ENCODE measurements at regions not wholly inside any gene's neighbourhood (a gene's known extent, or its start where the extent isn't known, plus 50 kb on each side); places are given as distances from the start of the nearest gene placed in this dataset.

DNA sequence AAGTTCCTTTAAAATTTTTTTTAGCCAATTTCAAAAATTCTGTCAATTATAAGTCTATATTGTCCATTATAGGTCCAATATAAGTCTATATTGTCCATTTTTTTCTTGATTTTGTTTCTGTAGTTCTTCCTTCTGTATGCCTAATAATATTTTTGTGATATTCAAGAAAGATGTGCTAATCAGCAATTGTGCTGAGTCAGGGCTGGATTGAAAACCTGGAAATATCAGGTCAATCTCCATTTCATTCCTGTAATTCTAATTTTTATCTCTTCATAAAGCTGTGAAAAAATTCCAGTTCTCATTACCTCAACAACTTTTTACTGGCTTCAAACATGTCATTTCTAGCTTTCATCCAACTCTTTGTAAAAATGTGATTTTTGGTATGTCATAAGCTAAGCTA, 353.7 kb downstream of the SLITRK6 start:
- no peaks in the 10 kb centered on the region for H3K9me3 Mint-ChIP-seq
- H3K27ac Mint-ChIP-seq, result no peak overlapping the region
- H3K27me3 Mint-ChIP-seq, result no peaks in the 10 kb centered on the region
- H3K4me1 Mint-ChIP-seq, result no peaks in the 10 kb centered on the region
- no peak for DNase-seq
- no peaks in the 10 kb centered on the region for H3K36me3 Mint-ChIP-seq
- H3K4me3 Mint-ChIP-seq, result no peak overlapping the region

DNA sequence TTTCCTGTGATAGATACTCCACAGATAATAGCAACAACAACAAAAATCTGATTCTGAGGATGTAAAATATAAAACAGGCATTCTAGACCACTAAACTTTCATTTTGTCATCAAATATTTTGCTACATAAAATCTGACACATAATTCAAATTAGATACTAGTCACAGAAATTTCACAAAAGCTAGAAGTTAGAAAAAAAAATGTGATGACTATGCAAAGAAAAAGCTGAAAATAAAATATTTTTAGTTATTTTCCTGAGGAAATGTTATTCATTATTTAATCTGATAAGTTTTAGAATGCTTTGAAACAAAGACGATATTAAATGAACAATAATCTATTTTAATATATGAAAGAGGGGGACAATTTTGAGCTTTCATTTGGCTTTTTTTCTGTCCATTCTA, 357.2 kb downstream of the SLITRK6 start:
- Mint-ChIP-seq H3K4me1 (no peaks in the 10 kb centered on the region), H3K36me3 (no peaks in the 10 kb centered on the region), H3K27ac (no peak overlapping the region), H3K27me3 (no peaks in the 10 kb centered on the region), H3K4me3 (no peak overlapping the region), H3K9me3 (no peaks in the 10 kb centered on the region)
- no peak for DNase-seq

DNA sequence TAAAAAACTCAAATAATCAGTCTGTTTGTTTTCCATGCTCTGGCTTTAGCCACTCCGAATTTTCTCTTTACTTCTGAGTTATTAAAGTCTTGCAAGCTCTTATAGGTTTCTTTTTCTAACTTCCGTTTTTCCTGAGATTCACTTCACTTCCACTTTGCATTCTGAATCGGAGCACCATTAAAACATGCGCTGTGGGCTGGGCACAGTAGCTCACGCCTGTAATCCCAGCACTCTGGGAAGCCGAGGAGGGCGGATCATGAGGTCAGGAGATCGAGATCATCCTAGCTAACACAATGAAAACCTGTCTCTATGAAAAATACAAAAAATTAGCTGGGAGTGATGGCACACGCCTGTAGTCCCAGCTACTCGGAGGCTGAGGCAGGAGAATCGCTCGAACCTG, 357.9 kb downstream of the SLITRK6 start:
- H3K27ac Mint-ChIP-seq, result no peak overlapping the region
- no peaks in the 10 kb centered on the region for H3K27me3 Mint-ChIP-seq
- H3K4me1 Mint-ChIP-seq, result no peaks in the 10 kb centered on the region
- no peak for DNase-seq
- H3K4me3 Mint-ChIP-seq, result no peak overlapping the region
- no peaks in the 10 kb centered on the region for H3K9me3 Mint-ChIP-seq
- no peaks in the 10 kb centered on the region for H3K36me3 Mint-ChIP-seq

GRCh38 chr13:85436029-85436428, 363.2 kb downstream of the SLITRK6 start:
- DNase-seq, result no peak
- H3K27ac Mint-ChIP-seq, result no peak overlapping the region
- no peak overlapping the region for H3K4me3 Mint-ChIP-seq
- H3K27me3 Mint-ChIP-seq, result no peaks in the 10 kb centered on the region
- no peaks in the 10 kb centered on the region for H3K4me1 Mint-ChIP-seq
- no peaks in the 10 kb centered on the region for H3K36me3 Mint-ChIP-seq
- H3K9me3 Mint-ChIP-seq, result no peaks in the 10 kb centered on the region

- no peak overlapping the region for H3K4me3 Mint-ChIP-seq
- H3K4me1 Mint-ChIP-seq, result no peaks in the 10 kb centered on the region
- no peak overlapping the region for H3K27ac Mint-ChIP-seq
- no peaks in the 10 kb centered on the region for H3K36me3 Mint-ChIP-seq
- H3K9me3 Mint-ChIP-seq, result no peaks in the 10 kb centered on the region
- no peaks in the 10 kb centered on the region for H3K27me3 Mint-ChIP-seq
- DNase-seq, result no peak
Observed at GRCh38 chr13:85434927-85435326, 364.3 kb downstream of the SLITRK6 start.

DNA sequence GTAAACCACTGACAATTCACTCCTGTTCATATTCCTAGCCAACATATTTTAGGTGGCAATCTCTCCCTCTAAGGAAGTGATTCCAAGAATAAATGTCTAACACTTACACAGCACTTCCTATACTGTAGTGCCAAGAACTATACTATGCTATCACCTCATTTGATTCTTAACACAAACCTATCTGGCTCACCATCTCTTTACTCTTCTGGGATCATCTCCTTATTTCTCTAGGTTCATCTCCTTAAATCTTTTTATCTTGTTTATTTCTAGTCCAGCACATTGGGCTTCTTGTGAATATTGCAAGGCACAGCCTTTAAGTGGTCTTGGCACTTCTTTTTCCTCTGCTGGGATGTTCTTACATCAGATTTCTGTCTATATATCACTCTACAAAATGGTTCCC, 366.3 kb downstream of the SLITRK6 start:
- H3K36me3 Mint-ChIP-seq, result no peaks in the 10 kb centered on the region
- no peak overlapping the region for H3K4me3 Mint-ChIP-seq
- H3K27me3 Mint-ChIP-seq, result no peaks in the 10 kb centered on the region
- H3K27ac Mint-ChIP-seq, result no peak overlapping the region
- H3K4me1 Mint-ChIP-seq, result no peaks in the 10 kb centered on the region
- no peaks in the 10 kb centered on the region for H3K9me3 Mint-ChIP-seq
- DNase-seq, result no peak

GRCh38 chr13:85431720-85432119, 367.5 kb downstream of the SLITRK6 start:
- Mint-ChIP-seq H3K36me3 (no peaks in the 10 kb centered on the region), H3K27me3 (no peaks in the 10 kb centered on the region), H3K4me1 (no peaks in the 10 kb centered on the region), H3K4me3 (no peak overlapping the region), H3K27ac (no peak overlapping the region), H3K9me3 (no peaks in the 10 kb centered on the region)
- no peak for DNase-seq

DNA sequence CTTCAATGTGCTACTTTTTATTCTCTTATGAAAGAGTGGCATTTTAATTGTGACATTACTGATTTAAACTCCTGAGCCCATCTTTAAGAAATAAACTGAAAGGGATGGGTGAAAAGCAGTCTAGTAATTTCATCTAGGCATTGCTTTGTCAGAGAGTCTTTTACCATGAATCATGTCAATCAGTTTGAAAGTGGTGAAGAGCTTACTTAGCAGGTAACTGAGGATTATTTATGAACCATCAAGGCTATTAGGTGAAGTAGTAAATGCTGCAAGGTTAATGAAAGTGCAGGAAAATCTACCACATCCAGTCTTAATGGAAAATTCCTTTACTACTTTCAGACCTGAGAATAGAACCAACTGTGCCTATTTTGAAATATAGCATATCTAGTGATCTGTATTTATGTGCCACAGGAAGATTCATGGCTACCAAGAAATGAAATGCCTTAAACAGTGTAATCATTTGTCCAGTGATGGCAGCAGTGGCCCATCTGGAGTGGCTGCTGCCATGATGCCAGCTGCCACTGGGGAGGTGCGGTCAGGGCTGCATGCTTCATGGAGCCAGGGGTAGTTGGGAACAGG, 368.9 kb downstream of the SLITRK6 start:
- Mint-ChIP-seq H3K4me3 (no peak overlapping the region), H3K27me3 (no peaks in the 10 kb centered on the region), H3K4me1 (no peaks in the 10 kb centered on the region), H3K27ac (no peak overlapping the region), H3K9me3 (no peaks in the 10 kb centered on the region), H3K36me3 (no peaks in the 10 kb centered on the region)
- DNase-seq, result no peak

DNA sequence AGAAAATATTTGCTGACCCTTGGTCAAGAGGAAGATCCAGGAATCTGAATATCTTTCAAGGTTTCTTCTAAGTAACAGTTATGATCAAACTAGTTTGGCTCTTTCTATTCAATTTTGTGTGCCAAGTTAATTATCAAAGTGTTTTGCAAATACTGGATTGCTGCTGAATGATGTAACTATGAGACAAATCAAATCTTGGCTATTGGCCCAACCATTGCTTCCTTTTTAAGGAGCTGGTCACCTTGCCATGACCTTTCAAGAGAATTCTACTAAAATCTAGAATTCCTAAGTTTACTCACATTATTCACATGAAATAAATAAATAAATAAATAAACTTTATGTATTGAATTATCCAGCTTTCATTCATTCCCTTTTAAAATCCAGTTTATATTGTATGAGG, 371.8 kb downstream of the SLITRK6 start:
- DNase-seq, result no peak
- H3K27me3 Mint-ChIP-seq, result no peaks in the 10 kb centered on the region
- H3K27ac Mint-ChIP-seq, result no peak overlapping the region
- H3K36me3 Mint-ChIP-seq, result no peaks in the 10 kb centered on the region
- no peaks in the 10 kb centered on the region for H3K9me3 Mint-ChIP-seq
- no peak overlapping the region for H3K4me3 Mint-ChIP-seq
- no peaks in the 10 kb centered on the region for H3K4me1 Mint-ChIP-seq

GRCh38 chr13:85420136-85420535, 379.1 kb downstream of the SLITRK6 start:
- no peaks in the 10 kb centered on the region for H3K9me3 Mint-ChIP-seq
- H3K27me3 Mint-ChIP-seq, result no peaks in the 10 kb centered on the region
- no peaks in the 10 kb centered on the region for H3K36me3 Mint-ChIP-seq
- no peak overlapping the region for H3K27ac Mint-ChIP-seq
- no peak overlapping the region for H3K4me3 Mint-ChIP-seq
- DNase-seq, result no peak
- no peaks in the 10 kb centered on the region for H3K4me1 Mint-ChIP-seq

- no peak for DNase-seq
- Mint-ChIP-seq H3K9me3 (no peaks in the 10 kb centered on the region), H3K4me3 (no peak overlapping the region), H3K4me1 (no peaks in the 10 kb centered on the region), H3K27ac (no peak overlapping the region), H3K27me3 (no peaks in the 10 kb centered on the region), H3K36me3 (no peaks in the 10 kb centered on the region)
Observed at GRCh38 chr13:85419611-85420010, 379.6 kb downstream of the SLITRK6 start.

DNA sequence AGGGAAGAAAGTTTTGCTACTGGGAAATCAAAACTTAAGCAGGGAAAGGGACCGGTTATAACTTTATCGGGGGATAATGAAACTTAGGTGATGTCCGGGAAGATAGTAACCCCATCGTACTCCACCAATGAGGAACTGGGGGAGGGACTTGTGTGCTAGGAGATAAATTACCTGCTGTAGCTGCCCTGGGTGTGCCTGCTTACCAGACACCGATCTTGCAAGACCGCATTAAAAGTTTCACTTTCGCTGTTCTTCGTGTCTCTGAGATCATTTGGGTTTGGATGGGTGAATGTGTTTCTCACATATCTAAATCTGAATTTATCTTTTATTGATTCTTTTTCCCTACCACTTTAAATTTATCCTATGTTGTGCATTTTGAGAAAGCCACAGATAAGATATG, 381.4 kb downstream of the SLITRK6 start:
- DNase-seq, result no peak
- Mint-ChIP-seq H3K36me3 (no peaks in the 10 kb centered on the region), H3K27ac (no peak overlapping the region), H3K4me3 (no peak overlapping the region), H3K27me3 (no peaks in the 10 kb centered on the region), H3K9me3 (no peaks in the 10 kb centered on the region), H3K4me1 (no peaks in the 10 kb centered on the region)

- H3K9me3 Mint-ChIP-seq, result no peaks in the 10 kb centered on the region
- no peaks in the 10 kb centered on the region for H3K36me3 Mint-ChIP-seq
- H3K4me3 Mint-ChIP-seq, result no peak overlapping the region
- H3K27me3 Mint-ChIP-seq, result no peaks in the 10 kb centered on the region
- no peak overlapping the region for H3K27ac Mint-ChIP-seq
- DNase-seq, result no peak
- H3K4me1 Mint-ChIP-seq, result no peaks in the 10 kb centered on the region
Observed at GRCh38 chr13:85413664-85414063, 385.6 kb downstream of the SLITRK6 start.

DNA sequence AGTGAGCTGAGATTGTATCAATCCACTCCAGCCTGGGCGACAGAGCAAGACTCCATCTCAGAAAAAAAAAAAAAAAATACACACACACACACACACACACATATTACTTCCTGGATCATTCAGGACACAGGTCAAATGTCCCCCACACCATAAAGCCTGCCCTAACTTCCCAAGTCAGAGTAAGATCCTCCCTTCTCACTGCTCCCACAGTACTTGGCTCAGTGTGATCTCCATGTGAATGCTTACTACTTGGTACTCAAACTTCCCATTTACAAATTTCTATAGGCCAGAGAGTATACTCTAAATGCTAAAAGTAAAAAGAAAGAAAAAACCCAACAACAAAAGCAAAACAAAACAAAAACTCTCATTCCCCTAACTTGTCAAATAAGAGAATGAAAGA, 386.8 kb downstream of the SLITRK6 start:
- H3K27ac Mint-ChIP-seq, result no peak overlapping the region
- H3K4me3 Mint-ChIP-seq, result no peak overlapping the region
- no peak for DNase-seq
- no peaks in the 10 kb centered on the region for H3K9me3 Mint-ChIP-seq
- no peaks in the 10 kb centered on the region for H3K4me1 Mint-ChIP-seq
- no peaks in the 10 kb centered on the region for H3K27me3 Mint-ChIP-seq
- H3K36me3 Mint-ChIP-seq, result no peaks in the 10 kb centered on the region

- no peaks in the 10 kb centered on the region for H3K27me3 Mint-ChIP-seq
- H3K9me3 Mint-ChIP-seq, result no peaks in the 10 kb centered on the region
Observed at GRCh38 chr13:85411591-85411990, 387.6 kb downstream of the SLITRK6 start.

DNA sequence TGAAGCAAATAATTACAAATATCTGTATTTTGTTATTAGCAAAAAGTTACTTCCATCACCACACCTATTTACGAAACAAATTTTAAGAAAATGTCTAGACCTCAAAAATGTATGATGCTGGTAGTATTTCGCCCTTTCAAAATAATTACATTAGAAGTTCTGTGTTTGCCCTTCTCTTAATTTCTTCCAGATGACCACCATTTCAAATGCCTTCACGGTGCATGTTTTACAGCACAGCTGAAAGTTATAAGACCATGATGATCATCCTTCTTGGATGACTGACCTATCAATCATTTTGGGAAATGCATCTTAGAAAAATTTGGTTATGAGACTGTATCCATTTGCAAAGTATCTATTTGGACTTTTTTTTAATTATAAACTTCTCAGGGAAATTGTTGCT, 390.8 kb downstream of the SLITRK6 start:
- DNase-seq, result no peak
- no peak overlapping the region for H3K27ac Mint-ChIP-seq
- H3K4me3 Mint-ChIP-seq, result no peak overlapping the region

More at GRCh38 chr13:85411591-85411990, 387.6 kb downstream of the SLITRK6 start:
- H3K36me3 Mint-ChIP-seq, result no peaks in the 10 kb centered on the region
- no peaks in the 10 kb centered on the region for H3K4me1 Mint-ChIP-seq
- DNase-seq, result no peak
- H3K27ac Mint-ChIP-seq, result no peak overlapping the region
- H3K4me3 Mint-ChIP-seq, result no peak overlapping the region

More for the DNA sequence above, 390.8 kb downstream of the SLITRK6 start:
- no peaks in the 10 kb centered on the region for H3K36me3 Mint-ChIP-seq
- H3K9me3 Mint-ChIP-seq, result no peaks in the 10 kb centered on the region
- no peaks in the 10 kb centered on the region for H3K4me1 Mint-ChIP-seq
- H3K27me3 Mint-ChIP-seq, result no peaks in the 10 kb centered on the region

Measured in activated naive CD8-positive, alpha-beta T cell treated with anti-CD3 and anti-CD28 coated beads for 36 hours (primary cell).